ES-I3 (cell line): ENCODE measurements at regions not wholly inside any gene's neighbourhood (a gene's known extent, or its start where the extent isn't known, plus 50 kb on each side); places are given as distances from the start of the nearest gene placed in this dataset.
"Not testable (repeated sequence)": the region's sequence is repeated elsewhere in the genome, so short reads cannot be mapped to it uniquely, and the experiment has no call there.

Experiments
- H3K36me3 ChIP-seq: 2 replicates; pipeline ENCODE4 v1.6.1; 2013; ENCODE audit warnings: mild to moderate bottlenecking, low read length, control low read depth, moderate library complexity; ENCODE audit not compliant: insufficient read depth
- H3K4me1 ChIP-seq: 2 replicates; pipeline ENCODE4 v1.6.1; 2013; ENCODE audit warnings: mild to moderate bottlenecking, control low read depth, low read length; ENCODE audit not compliant: insufficient read depth
- H3K9ac ChIP-seq: 2 replicates; pipeline ENCODE4 v1.6.1; 2013; ENCODE audit warnings: low read depth, mild to moderate bottlenecking, low read length, moderate library complexity
- H3K9me3 ChIP-seq: 2 replicates; pipeline ENCODE4 v1.6.1; 2013; ENCODE audit warnings: mild to moderate bottlenecking, low read length, moderate library complexity; ENCODE audit not compliant: control insufficient read depth, insufficient read depth

GRCh38 chr11:103727262-103727661 is 309.2 kb upstream of the DDI1 start:
- Histone ChIP-seq H3K9me3 (peaks cover 10% of the 10 kb centered on the region), H3K4me1 (no peaks in the 10 kb centered on the region), H3K36me3 (no peaks in the 10 kb centered on the region; the same call in 1 of the 2 replicates), H3K9ac (no peak overlapping the region)

GRCh38 chr11:103729617-103730016 is 306.8 kb upstream of the DDI1 start:
- Histone ChIP-seq H3K9me3 (peaks cover 10% of the 10 kb centered on the region), H3K4me1 (no peaks in the 10 kb centered on the region), H3K36me3 (no peaks in the 10 kb centered on the region; the same call in 1 of the 2 replicates), H3K9ac (no peak overlapping the region)

- no peaks in the 10 kb centered on the region for H3K4me1 ChIP-seq
- no peak overlapping the region for H3K9ac ChIP-seq
- no peaks in the 10 kb centered on the region; the same call in 1 of the 2 replicates for H3K36me3 ChIP-seq
- peaks cover 10% of the 10 kb centered on the region for H3K9me3 ChIP-seq
Measured at GRCh38 chr11:103730131-103730940, 306.1 kb upstream of the DDI1 start.

GRCh38 chr11:103731670-103732069 is 304.8 kb upstream of the DDI1 start:
- Histone ChIP-seq H3K9me3 (peaks cover 4% of the 10 kb centered on the region; the same call in 1 of the 2 replicates), H3K36me3 (no peaks in the 10 kb centered on the region; the same call in 1 of the 2 replicates), H3K9ac (no peak overlapping the region), H3K4me1 (no peaks in the 10 kb centered on the region)

GRCh38 chr11:103733889-103734288 is 302.6 kb upstream of the DDI1 start:
- Histone ChIP-seq H3K9ac (no peak overlapping the region), H3K36me3 (no peaks in the 10 kb centered on the region), H3K4me1 (no peaks in the 10 kb centered on the region), H3K9me3 (no peaks in the 10 kb centered on the region)

GRCh38 chr11:103735497-103736032 is 300.9 kb upstream of the DDI1 start:
- Histone ChIP-seq H3K36me3 (no peaks in the 10 kb centered on the region), H3K9me3 (no peaks in the 10 kb centered on the region), H3K9ac (no peak overlapping the region), H3K4me1 (no peaks in the 10 kb centered on the region)

GRCh38 chr11:103736315-103737036 is 300.0 kb upstream of the DDI1 start:
- Histone ChIP-seq H3K9ac (no peak overlapping the region), H3K9me3 (no peaks in the 10 kb centered on the region), H3K36me3 (no peaks in the 10 kb centered on the region), H3K4me1 (no peaks in the 10 kb centered on the region)

- Histone ChIP-seq H3K4me1 (no peaks in the 10 kb centered on the region), H3K9me3 (no peaks in the 10 kb centered on the region), H3K9ac (no peak overlapping the region), H3K36me3 (no peaks in the 10 kb centered on the region)
Measured at GRCh38 chr11:103737037-103737622, 299.3 kb upstream of the DDI1 start.

- no peaks in the 10 kb centered on the region for H3K36me3 ChIP-seq
- H3K9ac ChIP-seq, result no peak overlapping the region
- H3K9me3 ChIP-seq, result no peaks in the 10 kb centered on the region
- no peaks in the 10 kb centered on the region for H3K4me1 ChIP-seq
Measured at GRCh38 chr11:103737747-103738146, 298.7 kb upstream of the DDI1 start.

- not testable (repeated sequence) for H3K4me1 ChIP-seq, H3K9me3 ChIP-seq, H3K36me3 ChIP-seq
- peak overlapping the region; percentile 40; the same call in 1 of the 2 replicates for H3K9ac ChIP-seq
Measured at GRCh38 chr11:103739074-103739796, 297.2 kb upstream of the DDI1 start.

GRCh38 chr11:103744496-103745153 is 291.8 kb upstream of the DDI1 start:
- Histone ChIP-seq H3K36me3 (no peaks in the 10 kb centered on the region), H3K9ac (no peak overlapping the region), H3K9me3 (peaks cover 5% of the 10 kb centered on the region; the same call in 1 of the 2 replicates), H3K4me1 (no peaks in the 10 kb centered on the region)

- Histone ChIP-seq H3K4me1 (no peaks in the 10 kb centered on the region), H3K9me3 (peaks cover 3% of the 10 kb centered on the region; the same call in 1 of the 2 replicates), H3K36me3 (no peaks in the 10 kb centered on the region), H3K9ac (no peak overlapping the region)
Measured at GRCh38 chr11:103749158-103749557, 287.3 kb upstream of the DDI1 start.

GRCh38 chr11:103768816-103769215 is 267.6 kb upstream of the DDI1 start:
- Histone ChIP-seq H3K9ac (no peak overlapping the region), H3K4me1 (peaks cover 10% of the 10 kb centered on the region), H3K9me3 (no peaks in the 10 kb centered on the region), H3K36me3 (no peaks in the 10 kb centered on the region)
